GM21515 (cell line): ENCODE measurements at regions not wholly inside any gene's neighbourhood (a gene's known extent, or its start where the extent isn't known, plus 50 kb on each side); places are given as distances from the start of the nearest gene placed in this dataset.
"Not testable (repeated sequence)": the region's sequence is repeated elsewhere in the genome, so short reads cannot be mapped to it uniquely, and the experiment has no call there.

Source experiments
- ATAC-seq: cut with Tn5 transposase; IDR thresholded peaks from one replicate; pipeline ENCODE4 v1.9.1; 2021; ENCODE audit not compliant: unreplicated experiment

DNA sequence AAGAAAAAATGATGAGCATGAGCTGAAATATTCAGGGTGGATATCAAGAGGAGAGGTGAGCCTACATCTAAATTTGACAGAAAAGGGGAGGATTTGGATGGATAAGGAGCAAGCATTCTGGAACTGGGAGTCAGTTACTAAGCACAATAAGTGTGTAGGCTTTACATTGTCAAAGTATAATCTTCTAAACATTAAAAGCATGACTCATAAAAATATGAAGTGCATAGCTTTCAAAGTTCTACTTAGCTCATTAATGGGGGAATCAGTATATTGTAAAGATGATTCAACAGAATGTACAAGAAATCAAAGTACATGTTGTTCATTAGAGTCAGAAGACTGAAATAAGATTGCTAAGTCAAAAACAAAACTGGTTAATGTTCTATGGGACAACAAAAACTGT, 248.0 kb upstream of the GAS1 start:
- ATAC-seq, result no peak

DNA sequence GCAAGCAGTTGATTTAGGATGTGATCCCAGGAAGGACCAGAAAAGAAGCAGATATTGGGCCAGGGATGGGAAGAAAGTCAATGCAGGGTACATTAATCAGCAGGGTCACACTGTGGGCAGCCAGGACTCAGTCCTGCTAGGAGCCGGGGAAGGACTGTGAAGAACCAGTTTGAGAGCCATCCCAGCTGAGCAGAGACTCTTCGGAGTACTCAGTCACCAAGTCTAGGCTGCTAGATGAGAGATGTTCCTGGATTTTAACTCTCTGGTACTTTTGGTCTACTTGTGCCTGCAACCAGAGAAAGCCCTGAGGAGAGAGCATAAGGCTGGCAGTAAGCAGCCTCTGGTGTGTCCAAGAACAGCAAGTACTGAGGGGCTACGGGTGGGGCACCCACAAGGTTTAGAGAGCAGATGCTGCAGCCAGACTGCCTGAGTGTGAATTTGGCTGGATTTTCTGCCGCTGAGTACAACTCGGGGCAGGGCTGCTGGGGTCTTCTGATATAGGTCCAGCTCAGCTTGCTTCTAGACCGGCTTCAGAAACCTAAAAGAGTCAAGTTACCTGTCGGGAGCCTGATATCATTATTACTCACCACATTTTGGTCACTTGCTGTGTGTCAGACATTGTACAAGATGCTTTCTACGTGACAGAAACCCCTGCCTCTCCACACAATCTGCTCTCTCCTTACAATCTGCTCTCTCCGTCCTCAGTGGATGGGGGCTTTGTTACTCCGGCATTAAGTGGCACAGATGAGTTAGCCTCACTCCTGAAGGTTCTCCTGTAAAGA, 250.2 kb upstream of the GAS1 start:
- no peak for ATAC-seq

DNA sequence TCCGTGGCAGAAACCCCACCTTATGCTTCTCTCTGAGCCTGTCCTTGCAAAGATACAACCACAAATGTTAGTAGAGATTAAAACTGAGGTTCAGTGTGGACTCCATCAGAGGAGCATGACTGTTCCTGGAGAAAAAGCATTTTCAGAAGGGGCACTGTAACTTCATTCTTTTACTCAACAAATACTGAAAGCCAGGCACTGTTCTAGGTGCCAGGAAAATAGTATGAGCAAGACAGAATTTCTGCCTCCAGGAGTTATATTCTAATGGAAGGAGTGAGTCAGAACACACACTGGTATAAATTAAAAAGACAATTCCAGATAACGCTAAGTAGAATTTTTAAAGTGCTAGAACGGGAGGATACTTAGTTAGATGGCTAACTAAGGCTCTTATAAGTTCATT, 251.4 kb upstream of the GAS1 start:
- ATAC-seq, result no peak

DNA sequence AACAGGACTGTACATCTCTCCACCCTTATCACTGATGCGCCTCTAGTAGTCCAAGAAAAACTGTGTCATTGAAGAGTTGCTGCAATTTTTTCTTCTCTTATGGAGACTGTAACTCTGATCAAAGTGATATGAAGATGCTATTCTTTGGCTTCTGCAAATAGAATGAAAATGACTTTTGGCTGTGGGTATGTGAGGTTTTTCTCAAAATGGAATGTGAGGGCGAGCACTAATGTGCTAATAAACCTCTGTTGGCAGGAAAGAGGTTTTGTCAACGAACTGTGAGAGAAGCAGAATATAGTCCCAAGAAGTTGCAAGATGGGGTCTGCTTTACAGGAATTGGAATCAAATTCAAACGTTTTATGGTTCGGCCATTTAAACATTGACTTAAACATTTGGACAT, 252.0 kb upstream of the GAS1 start:
- no peak for ATAC-seq

- no peak for ATAC-seq
These were observed 252.5 kb upstream of the GAS1 start for GRCh38 chr9:87199782-87200181.

GRCh38 chr9:87201351-87201751, 254.0 kb upstream of the GAS1 start:
- ATAC-seq, result no peak

DNA sequence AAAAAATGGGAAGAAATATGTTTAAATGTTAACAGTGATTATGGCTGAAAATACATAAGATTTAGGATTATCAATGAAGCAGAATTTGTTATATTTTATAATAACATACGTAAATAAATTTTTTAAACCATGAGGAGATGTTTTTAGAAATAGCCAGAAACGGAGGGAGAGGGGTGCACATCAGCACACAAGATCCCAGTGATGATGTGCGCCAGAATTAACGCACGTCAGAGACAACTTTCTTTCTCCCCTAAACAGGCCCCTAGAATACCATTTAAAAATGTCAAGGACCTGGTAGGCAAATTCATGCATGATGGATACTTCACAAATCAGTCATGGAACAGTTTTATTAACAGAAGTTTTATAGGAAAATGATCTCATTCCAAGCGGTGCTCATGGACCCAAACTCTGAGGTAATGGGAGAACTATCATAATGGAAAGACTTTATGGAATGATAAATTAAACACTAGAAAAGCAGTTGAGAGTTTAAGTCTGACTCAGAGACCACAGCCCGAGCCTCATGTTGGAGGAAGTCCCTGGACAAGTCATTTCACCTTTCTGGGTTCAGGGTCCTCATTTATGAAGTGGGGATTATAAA, 258.9 kb upstream of the GAS1 start:
- ATAC-seq, result no peak

DNA sequence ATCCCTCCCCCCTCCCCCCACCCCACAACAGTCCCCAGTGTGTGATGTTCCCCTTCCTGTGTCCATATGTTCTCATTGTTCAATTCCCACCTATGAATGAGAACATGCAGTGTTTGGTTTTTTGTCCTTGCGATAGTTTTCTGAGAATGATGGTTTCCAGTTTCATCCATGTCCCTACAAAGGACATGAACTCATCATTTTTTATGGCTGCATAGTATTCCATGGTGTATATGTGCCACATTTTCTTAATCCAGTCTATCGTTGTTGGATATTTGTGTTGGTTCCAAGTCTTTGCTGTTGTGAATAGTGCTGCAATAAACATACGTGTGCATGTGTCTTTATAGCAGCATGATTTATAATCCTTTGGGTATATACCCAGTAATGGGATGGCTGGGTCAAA, 263.4 kb upstream of the GAS1 start:
- not testable (repeated sequence) for ATAC-seq

- no peak for ATAC-seq
These were observed 264.4 kb upstream of the GAS1 start for GRCh38 chr9:87211669-87212068.

DNA sequence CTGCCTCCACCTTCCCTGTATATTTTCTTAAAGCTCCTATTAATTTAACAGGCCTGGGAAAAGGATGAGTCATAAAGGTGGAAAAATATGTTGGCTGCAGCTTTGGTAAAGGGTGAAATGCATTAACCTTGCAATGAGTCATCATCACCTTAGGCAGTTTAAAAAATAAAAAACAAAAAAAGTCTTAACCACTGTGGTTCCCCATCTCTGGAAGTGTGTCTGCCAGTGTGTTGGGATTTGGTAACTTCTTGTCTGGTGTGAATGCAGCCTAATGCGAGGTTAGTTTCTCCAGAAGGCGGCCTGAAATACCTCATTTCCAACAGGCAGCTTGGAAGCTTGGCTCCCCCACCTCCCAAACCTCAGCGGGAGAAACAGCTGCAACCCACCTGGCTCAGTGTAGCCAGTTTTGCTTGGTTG, 265.3 kb upstream of the GAS1 start:
- ATAC-seq, result no peak

- no peak for ATAC-seq
These were observed 266.6 kb upstream of the GAS1 start for GRCh38 chr9:87213948-87214347.

DNA sequence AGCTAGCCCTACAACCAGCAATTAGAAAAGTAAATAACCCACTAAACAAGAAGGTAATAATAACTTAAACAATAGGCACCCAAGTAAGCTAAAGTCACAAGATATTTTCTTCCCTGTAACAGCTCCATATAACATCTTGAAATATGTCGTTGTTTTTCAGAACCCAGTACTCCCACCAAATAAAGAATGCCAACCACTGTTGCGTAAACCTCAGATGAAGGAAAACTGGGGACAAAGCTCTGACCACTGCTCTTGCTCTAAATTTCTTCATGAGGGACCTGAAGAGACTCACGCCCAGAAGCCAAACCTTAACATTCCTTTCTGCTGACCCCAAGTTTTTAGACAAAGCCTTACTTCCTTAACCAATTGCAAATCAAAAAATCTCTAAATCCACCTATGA, 267.7 kb upstream of the GAS1 start:
- no peak for ATAC-seq

DNA sequence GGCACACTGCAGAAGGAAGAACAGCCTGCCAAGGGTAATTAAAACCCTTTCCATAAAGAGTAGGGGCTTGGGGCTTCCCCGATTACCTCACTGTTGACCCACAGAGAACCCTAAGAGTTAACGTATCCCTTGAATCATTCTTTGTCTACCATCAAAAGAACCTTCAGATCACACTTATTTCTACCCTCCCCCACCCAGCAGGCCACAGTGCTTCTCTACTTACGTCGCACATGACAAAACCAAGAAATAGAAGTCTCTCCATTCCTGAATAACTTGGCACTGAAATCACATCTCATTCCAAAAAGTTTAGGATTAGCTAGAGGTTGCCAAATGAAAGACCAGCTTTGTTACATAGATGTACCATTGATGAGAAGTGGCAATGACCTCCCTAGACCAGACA, 268.7 kb upstream of the GAS1 start:
- no peak for ATAC-seq

- ATAC-seq, result no peak
These were observed 269.7 kb upstream of the GAS1 start for GRCh38 chr9:87216897-87217455.

- no peak for ATAC-seq
These were observed 274.0 kb upstream of the DAPK1 start for GRCh38 chr9:87223392-87224246.

DNA sequence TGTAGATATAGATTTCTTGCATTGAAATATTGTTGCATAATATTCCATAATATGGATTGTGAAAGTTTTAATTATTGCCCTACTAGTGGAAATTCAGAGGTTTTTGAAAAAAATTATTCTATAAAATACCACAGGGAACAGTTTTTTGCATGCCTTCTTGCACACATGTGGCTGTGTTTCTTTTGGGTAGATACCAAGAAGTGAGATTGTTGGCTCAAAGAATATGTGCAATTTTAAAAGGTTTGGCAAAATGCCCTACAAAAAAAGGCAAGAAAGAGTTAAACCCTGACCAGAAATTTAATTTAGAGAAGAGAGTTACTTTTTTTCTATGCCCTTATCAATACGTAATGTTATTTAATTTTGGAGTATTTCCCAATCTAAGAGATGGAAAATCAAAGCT, 270.8 kb upstream of the DAPK1 start:
- ATAC-seq, result no peak

DNA sequence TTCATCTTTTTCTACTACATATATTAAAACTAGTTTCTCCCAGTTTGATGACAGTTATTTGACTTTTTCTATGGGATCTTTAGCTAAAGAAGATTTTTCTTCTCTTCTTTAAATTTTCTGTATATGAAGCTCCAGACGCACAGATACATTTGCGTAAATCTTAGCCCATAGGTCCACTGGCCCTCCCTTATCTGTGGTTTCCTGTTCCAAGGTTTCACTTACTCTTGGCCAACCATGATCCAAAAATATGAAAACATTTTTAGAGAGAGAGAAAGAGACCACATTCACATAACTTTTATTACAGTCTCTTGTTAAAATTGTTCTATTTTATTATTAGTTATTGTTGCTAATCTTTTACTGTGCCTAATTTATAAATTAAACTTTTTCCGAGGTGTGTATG, 270.2 kb upstream of the DAPK1 start:
- no peak for ATAC-seq

DNA sequence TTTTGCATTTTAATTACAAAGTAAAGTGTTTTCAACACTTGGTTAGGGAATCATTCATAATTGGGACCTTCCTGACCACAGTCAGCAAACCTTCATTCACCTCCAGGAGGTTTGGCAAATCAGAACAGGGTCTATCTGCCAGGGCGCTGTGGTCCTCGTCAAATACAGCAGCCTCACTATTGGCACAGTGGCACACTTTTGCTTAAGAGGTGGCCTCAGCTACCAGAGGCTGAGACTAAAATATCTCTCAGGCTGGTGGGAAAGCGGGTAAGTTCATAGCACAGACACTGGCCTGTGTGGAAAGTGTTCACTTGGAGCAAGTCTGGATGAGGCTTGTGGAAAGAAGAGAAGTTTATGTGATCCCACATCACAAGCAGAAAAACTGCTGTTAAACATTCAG, 268.6 kb upstream of the DAPK1 start:
- ATAC-seq, result no peak

DNA sequence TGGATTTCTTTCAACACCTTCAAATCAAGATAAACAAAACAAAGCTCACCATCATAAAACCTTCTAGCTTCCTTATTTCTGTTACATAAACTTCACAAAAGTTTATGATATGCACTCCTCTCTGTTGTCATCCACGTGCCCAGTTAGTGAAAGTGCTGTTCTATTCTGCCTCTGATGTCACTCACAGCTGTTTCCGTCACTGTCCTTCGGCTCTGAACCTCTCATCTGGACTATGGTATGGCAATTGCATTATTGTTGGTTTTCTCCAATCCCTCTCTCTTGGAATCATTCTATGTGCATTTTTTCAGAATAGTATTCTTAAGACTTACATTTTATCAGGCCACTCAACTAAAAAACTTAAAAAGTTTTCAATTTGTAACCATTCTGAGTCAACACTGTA, 264.2 kb upstream of the DAPK1 start:
- ATAC-seq, result no peak

GRCh38 chr9:87233899-87234455, 263.7 kb upstream of the DAPK1 start:
- ATAC-seq, result no peak

GRCh38 chr9:87234854-87235253, 262.8 kb upstream of the DAPK1 start:
- no peak for ATAC-seq
